CD14-positive monocyte (primary cell): ENCODE measurements at regions not wholly inside any gene's neighbourhood (a gene's known extent, or its start where the extent isn't known, plus 50 kb on each side); places are given as distances from the start of the nearest gene placed in this dataset.

Experiments
- DNase-seq, 3 donors: peaks; one replicate each; pipeline ENCODE4 v3.0.0-alpha.2; 2011 to 2022
- H2AFZ ChIP-seq: 2 replicates; pipeline ENCODE4 v1.6.0; 2012; ENCODE audit warnings: mild to moderate bottlenecking, low read depth, low read length, inconsistent platforms; ENCODE audit not compliant: insufficient read depth, poor library complexity, severe bottlenecking
- H3K27ac ChIP-seq, 2 donors: 1 replicate in 1 of 2; 2 replicates in 1 of 2; pipeline ENCODE4 v1.5.1; 2012 to 2013; ENCODE audit warnings: low read length in 2 of 2, control low read depth in 1 of 2, inconsistent platforms in 1 of 2, low read depth in 1 of 2, mild to moderate bottlenecking in 1 of 2
- H3K27me3 ChIP-seq, 2 donors: one replicate each; pipeline versions ENCODE4 v1.6.0 to v1.6.1; 2011 to 2013; ENCODE audit warnings: low read length in 2 of 2; ENCODE audit not compliant: control insufficient read depth in 2 of 2, insufficient read depth in 2 of 2
- H3K36me3 ChIP-seq, 2 donors: replicated peaks in 1 of 2; 1 replicate in 1 of 2; 2 replicates in 1 of 2; pipeline versions ENCODE4 v1.5.1 to v1.6.1; 2012 to 2013; ENCODE audit warnings: low read length in 2 of 2, control low read depth in 1 of 2, inconsistent platforms in 1 of 2, mild to moderate bottlenecking in 1 of 2; ENCODE audit not compliant: insufficient read depth in 2 of 2, control insufficient read depth in 1 of 2
- H3K4me1 ChIP-seq, 2 donors: 1 replicate in 1 of 2; 2 replicates in 1 of 2; pipeline versions ENCODE4 v1.5.1 to v1.6.1; 2012 to 2013; ENCODE audit warnings: low read length in 2 of 2, control low read depth in 1 of 2, inconsistent platforms in 1 of 2, mild to moderate bottlenecking in 1 of 2, moderate library complexity in 1 of 2; ENCODE audit not compliant: insufficient read depth in 2 of 2, control insufficient read depth in 1 of 2
- H3K4me2 ChIP-seq: replicated peaks from 2 replicates; pipeline ENCODE3; 2012; ENCODE audit warnings: low read length, moderate library complexity, mild to moderate bottlenecking; ENCODE audit not compliant: poor library complexity, severe bottlenecking; ENCODE audit errors: extremely low read depth
- H3K4me3 ChIP-seq, 3 experiments: fragments of 200-600 bp in 1 of 3; sonication (generic) in 1 of 3; replicated peaks in 1 of 3; 1 replicate in 2 of 3; 2 replicates in 1 of 3; pipeline ENCODE4 v1.5.1; 2011 to 2013; ENCODE audit warnings: low read length in 3 of 3, mild to moderate bottlenecking in 3 of 3, control low read depth in 2 of 3, low read depth in 2 of 3, inconsistent platforms in 1 of 3, moderate library complexity in 1 of 3
- H3K79me2 ChIP-seq: 2 replicates; pipeline ENCODE4 v1.6.0; 2012; ENCODE audit warnings: mild to moderate bottlenecking, control low read depth, inconsistent platforms, low read length, moderate library complexity; ENCODE audit not compliant: insufficient read depth
- H3K9ac ChIP-seq: 2 replicates; pipeline ENCODE4 v1.6.0; 2017; ENCODE audit warnings: low read length, mild to moderate bottlenecking; ENCODE audit not compliant: insufficient read depth, poor library complexity, severe bottlenecking
- H3K9me3 ChIP-seq, 2 donors: replicated peaks in 1 of 2; 1 replicate in 1 of 2; 2 replicates in 1 of 2; pipeline versions ENCODE4 v1.5.1 to v1.6.1; 2012 to 2013; ENCODE audit warnings: low read length in 2 of 2, control low read depth in 1 of 2; ENCODE audit not compliant: control insufficient read depth in 1 of 2, insufficient read depth in 1 of 2
- H4K20me1 ChIP-seq: 2 replicates; pipeline ENCODE4 v1.6.0; 2012; ENCODE audit warnings: mild to moderate bottlenecking, low read length, control low read depth, moderate library complexity; ENCODE audit not compliant: insufficient read depth
- H3K27ac Mint-ChIP-seq, 7 donors: one replicate each; pipeline ENCODE4 v1.8.0; 2020; ENCODE audit warnings: mild to moderate bottlenecking in 7 of 7, mixed read lengths in 7 of 7, moderate library complexity in 6 of 7, inconsistent platforms in 2 of 7
- H3K27me3 Mint-ChIP-seq, 3 donors: one replicate each; pipeline ENCODE4 v1.8.0; 2021 to 2022; ENCODE audit warnings: low read depth in 3 of 3, mild to moderate bottlenecking in 3 of 3, mixed read lengths in 3 of 3, moderate library complexity in 3 of 3, inconsistent platforms in 1 of 3
- H3K36me3 Mint-ChIP-seq, 2 donors: one replicate each; pipeline ENCODE4 v1.8.0; 2020; ENCODE audit warnings: mixed read lengths in 2 of 2, inconsistent platforms in 1 of 2, mild to moderate bottlenecking in 1 of 2
- H3K4me1 Mint-ChIP-seq: one replicate; pipeline ENCODE4 v1.8.0; 2020; ENCODE audit warnings: mild to moderate bottlenecking, mixed read lengths
- H3K4me3 Mint-ChIP-seq, 2 donors: one replicate each; pipeline ENCODE4 v1.8.0; 2020; ENCODE audit warnings: mild to moderate bottlenecking in 2 of 2, mixed read lengths in 2 of 2, moderate library complexity in 1 of 2
- H3K9me3 Mint-ChIP-seq, 7 donors: one replicate each; pipeline ENCODE4 v1.8.0; 2020 to 2022; ENCODE audit warnings: mixed read lengths in 7 of 7, mild to moderate bottlenecking in 6 of 7, moderate library complexity in 6 of 7, inconsistent platforms in 2 of 7
- WGBS: methylation state at CpG from one replicate; pipeline ENCODE4 v1.1.5; 2013; ENCODE audit warnings: missing lambda C conversion rate; ENCODE audit not compliant: insufficient coverage; 5-methylcytosine and 5-hydroxymethylcytosine counted together
- intact Hi-C, 2 donors: fragments of 100-400 bp; cut with micrococcal nuclease; formaldehyde crosslinking; loops; one replicate each; pipeline versions ENCODE4 v1.15.0 to v1.15.1; 2023
- TF ChIP-seq, protein P1 (sequence below): fragments of 200-600 bp; IDR thresholded peaks from one replicate; pipeline ENCODE4 v1.8.0; 2022; ENCODE audit warnings: antibody characterized with exemption, mild to moderate bottlenecking

GRCh38 chr4:62135565-62136156 lies 935.5 kb downstream of the ADGRL3 start:
- Histone ChIP-seq H3K79me2 (no peaks in the 10 kb centered on the region), H3K4me3 (no peak overlapping the region), H3K4me1 (no peaks in the 10 kb centered on the region), H4K20me1 (no peaks in the 10 kb centered on the region), H3K9ac (no peak overlapping the region), H2AFZ (no peak overlapping the region), H3K36me3 (no peaks in the 10 kb centered on the region), H3K27ac (no peak overlapping the region), H3K27me3 (no peaks in the 10 kb centered on the region), H3K4me2 (no peak overlapping the region), H3K9me3 (peaks cover 7 to 13% of the 10 kb centered on the region in 2 donors)
- Mint-ChIP-seq H3K4me3 (no peak overlapping the region), H3K9me3 (peaks cover 5 to 18% (median 11%) of the 10 kb centered on the region in 7 donors), H3K27me3 (no peaks in the 10 kb centered on the region), H3K4me1 (no peaks in the 10 kb centered on the region), H3K27ac (no peak overlapping the region), H3K36me3 (no peaks in the 10 kb centered on the region)
- whole genome bisulfite sequencing, result no CpG with 5 or more reads among the region's 1 CpG
- intact Hi-C loops, result no loop called here
- TF ChIP-seq, protein P1, sequence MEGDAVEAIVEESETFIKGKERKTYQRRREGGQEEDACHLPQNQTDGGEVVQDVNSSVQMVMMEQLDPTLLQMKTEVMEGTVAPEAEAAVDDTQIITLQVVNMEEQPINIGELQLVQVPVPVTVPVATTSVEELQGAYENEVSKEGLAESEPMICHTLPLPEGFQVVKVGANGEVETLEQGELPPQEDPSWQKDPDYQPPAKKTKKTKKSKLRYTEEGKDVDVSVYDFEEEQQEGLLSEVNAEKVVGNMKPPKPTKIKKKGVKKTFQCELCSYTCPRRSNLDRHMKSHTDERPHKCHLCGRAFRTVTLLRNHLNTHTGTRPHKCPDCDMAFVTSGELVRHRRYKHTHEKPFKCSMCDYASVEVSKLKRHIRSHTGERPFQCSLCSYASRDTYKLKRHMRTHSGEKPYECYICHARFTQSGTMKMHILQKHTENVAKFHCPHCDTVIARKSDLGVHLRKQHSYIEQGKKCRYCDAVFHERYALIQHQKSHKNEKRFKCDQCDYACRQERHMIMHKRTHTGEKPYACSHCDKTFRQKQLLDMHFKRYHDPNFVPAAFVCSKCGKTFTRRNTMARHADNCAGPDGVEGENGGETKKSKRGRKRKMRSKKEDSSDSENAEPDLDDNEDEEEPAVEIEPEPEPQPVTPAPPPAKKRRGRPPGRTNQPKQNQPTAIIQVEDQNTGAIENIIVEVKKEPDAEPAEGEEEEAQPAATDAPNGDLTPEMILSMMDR, result no peak
- no peak for DNase-seq

DNA sequence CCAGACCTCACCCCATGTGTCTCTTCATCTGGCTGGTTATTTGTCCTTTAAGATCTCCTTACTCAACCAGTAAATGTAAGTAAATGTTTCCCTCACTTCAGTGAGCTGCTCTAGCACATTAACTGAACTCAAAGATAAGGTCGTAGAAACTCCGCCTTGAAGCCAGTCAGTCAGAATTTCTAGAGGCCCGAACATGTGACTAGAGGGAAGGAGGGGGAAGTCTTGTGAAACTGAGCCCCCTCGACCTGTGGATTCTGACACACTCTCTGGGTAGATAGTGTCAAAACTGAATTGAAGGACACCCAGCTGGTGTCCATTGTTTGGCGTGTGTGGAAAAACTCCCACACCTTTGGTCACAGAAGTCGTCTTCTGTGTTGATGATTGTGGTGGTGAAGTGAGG lies 933.9 kb downstream of the ADGRL3 start:
- peaks cover 6 to 24% (median 12%) of the 10 kb centered on the region in 7 donors for H3K9me3 Mint-ChIP-seq
- no peaks in the 10 kb centered on the region for H3K4me1 Mint-ChIP-seq
- WGBS, result no CpG with 5 or more reads among the region's 6 CpGs
- Histone ChIP-seq H3K27ac (no peak overlapping the region), H3K9me3 (peaks cover 11 to 18% of the 10 kb centered on the region in 2 donors), H3K4me2 (no peak overlapping the region), H4K20me1 (no peaks in the 10 kb centered on the region), H3K4me1 (no peaks in the 10 kb centered on the region), H3K9ac (no peak overlapping the region), H3K27me3 (no peaks in the 10 kb centered on the region), H3K36me3 (no peaks in the 10 kb centered on the region), H3K4me3 (no peak overlapping the region), H2AFZ (no peak overlapping the region), H3K79me2 (no peaks in the 10 kb centered on the region)
- H3K27ac Mint-ChIP-seq, result no peak overlapping the region
- TF ChIP-seq, protein P1, result no peak
- H3K27me3 Mint-ChIP-seq, result no peaks in the 10 kb centered on the region
- no peaks in the 10 kb centered on the region for H3K36me3 Mint-ChIP-seq
- intact Hi-C loops, result no loop called here
- H3K4me3 Mint-ChIP-seq, result no peak overlapping the region
- DNase-seq, result no peak
